K562 (cell line): ENCODE measurements at regions not wholly inside any gene's neighbourhood (a gene's known extent, or its start where the extent isn't known, plus 50 kb on each side); places are given as distances from the start of the nearest gene placed in this dataset.

Source experiments
- CEBPG ChIP-seq, 3 experiments: fragments of 200-800 bp in 1 of 3; sonication (Bioruptor generic) in 1 of 3; sonication (generic) in 1 of 3; formaldehyde crosslinking in 1 of 3; IDR thresholded peaks in 2 of 3; conservative IDR thresholded peaks in 1 of 3; 2 replicates each; pipeline versions ENCODE4 v1.6.1 to v1.8.0; 2016 to 2022; ENCODE audit warnings: missing compliant biosample characterization in 2 of 3, missing genetic modification characterization in 2 of 3, mild to moderate bottlenecking in 1 of 3, missing genetic modification reagents in 1 of 3
- FOSL1 ChIP-seq: fragments of 200-800 bp; sonication (Bioruptor generic); conservative IDR thresholded peaks from 2 replicates; pipeline ENCODE4 v1.6.1; 2016; ENCODE audit warnings: missing genetic modification characterization, missing compliant biosample characterization
- POLR2H ChIP-seq: IDR thresholded peaks from 2 replicates; pipeline ENCODE4 v1.6.1; 2016; ENCODE audit warnings: missing genetic modification characterization, low read depth, mild to moderate bottlenecking, control low read depth, missing compliant biosample characterization, moderate library complexity
- SMARCE1 ChIP-seq: fragments of 450-650 bp; IDR thresholded peaks from 2 replicates; pipeline ENCODE4 v1.7.1; 2016; ENCODE audit warnings: mild to moderate bottlenecking
- SP2 ChIP-seq: IDR thresholded peaks from 2 replicates; pipeline ENCODE4 v1.6.1; 2011; ENCODE audit warnings: mild to moderate bottlenecking, low read depth, low read length, moderate library complexity; ENCODE audit not compliant: poor library complexity, severe bottlenecking; ENCODE audit errors: extremely low read depth
- XRCC5 ChIP-seq: fragments of 200-400 bp; formaldehyde crosslinking; IDR thresholded peaks from 2 replicates; pipeline ENCODE4 v1.6.1; 2017; ENCODE audit warnings: low read depth, mild to moderate bottlenecking, low read length
- ZEB2 ChIP-seq: fragments of 450-650 bp; IDR thresholded peaks from 2 replicates; pipeline ENCODE4 v1.6.1; 2016
- TF ChIP-seq, protein P1 (sequence below), 2 experiments: fragments of 200-800 bp in 1 of 2; sonication (Bioruptor generic) in 1 of 2; sonication (generic) in 1 of 2; formaldehyde crosslinking in 1 of 2; IDR thresholded peaks in 1 of 2; conservative IDR thresholded peaks in 1 of 2; 2 replicates each; pipeline versions ENCODE4 v1.5.0 to v1.6.1; 2016 to 2020; ENCODE audit warnings: missing compliant biosample characterization in 1 of 2, missing genetic modification characterization in 1 of 2, missing genetic modification reagents in 1 of 2
- TF ChIP-seq, protein P2 (sequence below): fragments of 450-650 bp; IDR thresholded peaks from 2 replicates; pipeline ENCODE4 v1.6.1; 2016; ENCODE audit warnings: mild to moderate bottlenecking, moderate library complexity

DNA sequence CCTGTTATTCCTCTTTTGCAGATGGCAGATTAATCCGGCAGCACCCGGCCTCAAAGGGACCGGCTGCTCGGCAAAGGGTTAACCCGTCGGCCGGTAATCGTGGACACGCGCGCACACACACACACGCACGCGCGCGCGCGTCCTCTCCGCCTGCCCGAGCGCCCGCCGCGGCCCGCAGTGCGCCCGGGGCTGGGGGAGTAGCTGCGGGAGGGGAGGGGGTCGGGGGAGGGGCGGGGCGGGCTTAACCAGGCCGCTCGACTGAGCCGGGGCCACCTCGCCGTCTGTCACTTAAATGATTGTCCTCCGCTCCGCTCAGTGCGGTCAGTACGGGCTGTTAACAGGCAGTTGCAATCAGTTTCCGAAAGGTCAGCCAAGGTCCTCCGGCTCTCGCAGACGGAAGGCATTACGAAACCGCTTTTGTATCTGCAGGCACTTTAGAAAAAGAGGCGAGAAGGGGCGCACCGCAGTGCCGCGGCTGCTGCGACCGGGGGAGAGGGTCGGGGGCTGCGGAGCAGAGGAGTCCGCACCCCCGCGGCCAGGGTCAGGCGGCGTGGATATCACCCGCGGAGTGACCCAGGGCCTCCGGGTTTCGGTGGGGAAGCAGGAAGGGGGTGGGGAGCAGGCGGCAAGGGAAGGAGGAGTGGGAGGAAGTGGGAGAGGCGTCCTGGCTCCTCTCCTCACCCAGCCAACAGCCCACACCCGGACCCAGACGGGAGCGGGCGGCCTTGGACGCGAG is 57.3 kb upstream of the BCOR start (continued):
- TF ChIP-seq, protein P1, sequence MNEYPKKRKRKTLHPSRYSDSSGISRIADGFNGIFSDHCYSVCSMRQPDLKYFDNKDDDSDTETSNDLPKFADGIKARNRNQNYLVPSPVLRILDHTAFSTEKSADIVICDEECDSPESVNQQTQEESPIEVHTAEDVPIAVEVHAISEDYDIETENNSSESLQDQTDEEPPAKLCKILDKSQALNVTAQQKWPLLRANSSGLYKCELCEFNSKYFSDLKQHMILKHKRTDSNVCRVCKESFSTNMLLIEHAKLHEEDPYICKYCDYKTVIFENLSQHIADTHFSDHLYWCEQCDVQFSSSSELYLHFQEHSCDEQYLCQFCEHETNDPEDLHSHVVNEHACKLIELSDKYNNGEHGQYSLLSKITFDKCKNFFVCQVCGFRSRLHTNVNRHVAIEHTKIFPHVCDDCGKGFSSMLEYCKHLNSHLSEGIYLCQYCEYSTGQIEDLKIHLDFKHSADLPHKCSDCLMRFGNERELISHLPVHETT (CRISPR knock-in tag; conservative IDR thresholded peaks at IDR 0.05 in 1 of 2, IDR thresholded peaks at IDR 0.05 in 1 of 2) = 0 out of 4 replicates have a peak, but pooled peaks of 1 of the 2 experiments have one; percentile 34
- TF ChIP-seq FOSL1 (tag) = peak; percentile 25; the same call in 1 of the 2 replicates
- peak; percentile 56; the same call in 1 of the 2 replicates for TF ChIP-seq SMARCE1
- TF ChIP-seq POLR2H (tag) = peak; percentile 51
- TF ChIP-seq CEBPG (CRISPR knock-in tag; IDR thresholded peaks at IDR 0.05) = peak; percentile 81
- TF ChIP-seq CEBPG (tag; conservative IDR thresholded peaks at IDR 0.05 in 1 of 2, IDR thresholded peaks at IDR 0.05 in 1 of 2) = peak; percentile 83 to 84
- TF ChIP-seq, protein P2, sequence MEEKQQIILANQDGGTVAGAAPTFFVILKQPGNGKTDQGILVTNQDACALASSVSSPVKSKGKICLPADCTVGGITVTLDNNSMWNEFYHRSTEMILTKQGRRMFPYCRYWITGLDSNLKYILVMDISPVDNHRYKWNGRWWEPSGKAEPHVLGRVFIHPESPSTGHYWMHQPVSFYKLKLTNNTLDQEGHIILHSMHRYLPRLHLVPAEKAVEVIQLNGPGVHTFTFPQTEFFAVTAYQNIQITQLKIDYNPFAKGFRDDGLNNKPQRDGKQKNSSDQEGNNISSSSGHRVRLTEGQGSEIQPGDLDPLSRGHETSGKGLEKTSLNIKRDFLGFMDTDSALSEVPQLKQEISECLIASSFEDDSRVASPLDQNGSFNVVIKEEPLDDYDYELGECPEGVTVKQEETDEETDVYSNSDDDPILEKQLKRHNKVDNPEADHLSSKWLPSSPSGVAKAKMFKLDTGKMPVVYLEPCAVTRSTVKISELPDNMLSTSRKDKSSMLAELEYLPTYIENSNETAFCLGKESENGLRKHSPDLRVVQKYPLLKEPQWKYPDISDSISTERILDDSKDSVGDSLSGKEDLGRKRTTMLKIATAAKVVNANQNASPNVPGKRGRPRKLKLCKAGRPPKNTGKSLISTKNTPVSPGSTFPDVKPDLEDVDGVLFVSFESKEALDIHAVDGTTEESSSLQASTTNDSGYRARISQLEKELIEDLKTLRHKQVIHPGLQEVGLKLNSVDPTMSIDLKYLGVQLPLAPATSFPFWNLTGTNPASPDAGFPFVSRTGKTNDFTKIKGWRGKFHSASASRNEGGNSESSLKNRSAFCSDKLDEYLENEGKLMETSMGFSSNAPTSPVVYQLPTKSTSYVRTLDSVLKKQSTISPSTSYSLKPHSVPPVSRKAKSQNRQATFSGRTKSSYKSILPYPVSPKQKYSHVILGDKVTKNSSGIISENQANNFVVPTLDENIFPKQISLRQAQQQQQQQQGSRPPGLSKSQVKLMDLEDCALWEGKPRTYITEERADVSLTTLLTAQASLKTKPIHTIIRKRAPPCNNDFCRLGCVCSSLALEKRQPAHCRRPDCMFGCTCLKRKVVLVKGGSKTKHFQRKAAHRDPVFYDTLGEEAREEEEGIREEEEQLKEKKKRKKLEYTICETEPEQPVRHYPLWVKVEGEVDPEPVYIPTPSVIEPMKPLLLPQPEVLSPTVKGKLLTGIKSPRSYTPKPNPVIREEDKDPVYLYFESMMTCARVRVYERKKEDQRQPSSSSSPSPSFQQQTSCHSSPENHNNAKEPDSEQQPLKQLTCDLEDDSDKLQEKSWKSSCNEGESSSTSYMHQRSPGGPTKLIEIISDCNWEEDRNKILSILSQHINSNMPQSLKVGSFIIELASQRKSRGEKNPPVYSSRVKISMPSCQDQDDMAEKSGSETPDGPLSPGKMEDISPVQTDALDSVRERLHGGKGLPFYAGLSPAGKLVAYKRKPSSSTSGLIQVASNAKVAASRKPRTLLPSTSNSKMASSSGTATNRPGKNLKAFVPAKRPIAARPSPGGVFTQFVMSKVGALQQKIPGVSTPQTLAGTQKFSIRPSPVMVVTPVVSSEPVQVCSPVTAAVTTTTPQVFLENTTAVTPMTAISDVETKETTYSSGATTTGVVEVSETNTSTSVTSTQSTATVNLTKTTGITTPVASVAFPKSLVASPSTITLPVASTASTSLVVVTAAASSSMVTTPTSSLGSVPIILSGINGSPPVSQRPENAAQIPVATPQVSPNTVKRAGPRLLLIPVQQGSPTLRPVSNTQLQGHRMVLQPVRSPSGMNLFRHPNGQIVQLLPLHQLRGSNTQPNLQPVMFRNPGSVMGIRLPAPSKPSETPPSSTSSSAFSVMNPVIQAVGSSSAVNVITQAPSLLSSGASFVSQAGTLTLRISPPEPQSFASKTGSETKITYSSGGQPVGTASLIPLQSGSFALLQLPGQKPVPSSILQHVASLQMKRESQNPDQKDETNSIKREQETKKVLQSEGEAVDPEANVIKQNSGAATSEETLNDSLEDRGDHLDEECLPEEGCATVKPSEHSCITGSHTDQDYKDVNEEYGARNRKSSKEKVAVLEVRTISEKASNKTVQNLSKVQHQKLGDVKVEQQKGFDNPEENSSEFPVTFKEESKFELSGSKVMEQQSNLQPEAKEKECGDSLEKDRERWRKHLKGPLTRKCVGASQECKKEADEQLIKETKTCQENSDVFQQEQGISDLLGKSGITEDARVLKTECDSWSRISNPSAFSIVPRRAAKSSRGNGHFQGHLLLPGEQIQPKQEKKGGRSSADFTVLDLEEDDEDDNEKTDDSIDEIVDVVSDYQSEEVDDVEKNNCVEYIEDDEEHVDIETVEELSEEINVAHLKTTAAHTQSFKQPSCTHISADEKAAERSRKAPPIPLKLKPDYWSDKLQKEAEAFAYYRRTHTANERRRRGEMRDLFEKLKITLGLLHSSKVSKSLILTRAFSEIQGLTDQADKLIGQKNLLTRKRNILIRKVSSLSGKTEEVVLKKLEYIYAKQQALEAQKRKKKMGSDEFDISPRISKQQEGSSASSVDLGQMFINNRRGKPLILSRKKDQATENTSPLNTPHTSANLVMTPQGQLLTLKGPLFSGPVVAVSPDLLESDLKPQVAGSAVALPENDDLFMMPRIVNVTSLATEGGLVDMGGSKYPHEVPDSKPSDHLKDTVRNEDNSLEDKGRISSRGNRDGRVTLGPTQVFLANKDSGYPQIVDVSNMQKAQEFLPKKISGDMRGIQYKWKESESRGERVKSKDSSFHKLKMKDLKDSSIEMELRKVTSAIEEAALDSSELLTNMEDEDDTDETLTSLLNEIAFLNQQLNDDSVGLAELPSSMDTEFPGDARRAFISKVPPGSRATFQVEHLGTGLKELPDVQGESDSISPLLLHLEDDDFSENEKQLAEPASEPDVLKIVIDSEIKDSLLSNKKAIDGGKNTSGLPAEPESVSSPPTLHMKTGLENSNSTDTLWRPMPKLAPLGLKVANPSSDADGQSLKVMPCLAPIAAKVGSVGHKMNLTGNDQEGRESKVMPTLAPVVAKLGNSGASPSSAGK = peak; percentile 1; the same call in 1 of the 2 replicates
- TF ChIP-seq ZEB2 = 0 out of 2 replicates have a peak, but pooled peaks have one; percentile 22
- 0 out of 2 replicates have a peak, but pooled peaks have one; percentile 20 for TF ChIP-seq XRCC5
- no peak for TF ChIP-seq SP2
